ENCODE measurements at regions not wholly inside any gene's neighbourhood (a gene's known extent, or its start where the extent isn't known, plus 50 kb on each side); places are given as distances from the start of the nearest gene placed in this dataset.

DNA sequence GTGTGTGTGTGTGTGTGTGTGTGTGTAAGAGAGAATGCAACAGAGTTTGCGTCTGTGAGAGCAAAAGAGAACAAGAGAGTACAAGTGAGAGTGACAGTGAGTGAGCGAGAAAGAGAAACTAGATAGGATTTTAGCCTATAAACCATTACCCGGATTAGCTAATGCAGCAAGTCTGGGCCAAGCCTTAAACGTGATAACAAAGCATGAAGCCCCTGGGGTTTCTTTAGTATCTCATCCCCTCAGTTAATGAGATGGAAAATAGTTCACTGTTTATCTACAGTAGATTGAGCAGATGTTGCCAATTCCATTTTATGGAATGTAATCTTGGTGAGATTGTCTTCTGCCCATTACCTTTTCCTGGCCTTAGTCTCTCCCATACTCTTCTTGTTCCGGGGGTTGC lies 114.5 kb downstream of the MAT2B start:
- TF ChIP-seq, protein P1, sequence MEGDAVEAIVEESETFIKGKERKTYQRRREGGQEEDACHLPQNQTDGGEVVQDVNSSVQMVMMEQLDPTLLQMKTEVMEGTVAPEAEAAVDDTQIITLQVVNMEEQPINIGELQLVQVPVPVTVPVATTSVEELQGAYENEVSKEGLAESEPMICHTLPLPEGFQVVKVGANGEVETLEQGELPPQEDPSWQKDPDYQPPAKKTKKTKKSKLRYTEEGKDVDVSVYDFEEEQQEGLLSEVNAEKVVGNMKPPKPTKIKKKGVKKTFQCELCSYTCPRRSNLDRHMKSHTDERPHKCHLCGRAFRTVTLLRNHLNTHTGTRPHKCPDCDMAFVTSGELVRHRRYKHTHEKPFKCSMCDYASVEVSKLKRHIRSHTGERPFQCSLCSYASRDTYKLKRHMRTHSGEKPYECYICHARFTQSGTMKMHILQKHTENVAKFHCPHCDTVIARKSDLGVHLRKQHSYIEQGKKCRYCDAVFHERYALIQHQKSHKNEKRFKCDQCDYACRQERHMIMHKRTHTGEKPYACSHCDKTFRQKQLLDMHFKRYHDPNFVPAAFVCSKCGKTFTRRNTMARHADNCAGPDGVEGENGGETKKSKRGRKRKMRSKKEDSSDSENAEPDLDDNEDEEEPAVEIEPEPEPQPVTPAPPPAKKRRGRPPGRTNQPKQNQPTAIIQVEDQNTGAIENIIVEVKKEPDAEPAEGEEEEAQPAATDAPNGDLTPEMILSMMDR (IDR thresholded peaks at IDR 0.05) = no peak
- TF ChIP-seq POLR2AphosphoS5 (IDR thresholded peaks at IDR 0.05) = no peak

Measured in transverse colon (tissue), 4 donors.